SK-N-SH (cell line): ENCODE measurements at regions not wholly inside any gene's neighbourhood (a gene's known extent, or its start where the extent isn't known, plus 50 kb on each side); places are given as distances from the start of the nearest gene placed in this dataset.

Experiments used
- CTCF ChIA-PET: fragments of 300-600, 350-600 bp; formaldehyde crosslinking; extraction: SDS; loops from one replicate; lab custom pipeline; 2021; lab: Yijun Ruan, JAX
- POLR2A ChIA-PET: fragments of 350-600 bp; sonication (Branson Sonifier 250); formaldehyde crosslinking; extraction: SDS; loops from one replicate; lab custom pipeline; 2020; ENCODE audit warnings: antibody characterized with exemption, inconsistent platforms; lab: Yijun Ruan, JAX
- DNase-seq: peaks from one replicate; pipeline ENCODE4 v3.0.0; 2012
- H2AFZ ChIP-seq: fragments of 200-600 bp; sonication (generic); 2 replicates; pipeline ENCODE4 v1.8.1; 2016; ENCODE audit warnings: antibody characterized with exemption, mild to moderate bottlenecking, low read depth
- H3F3A ChIP-seq: fragments of 200-600 bp; sonication (generic); replicated peaks from 2 replicates; pipeline ENCODE3; 2016; ENCODE audit warnings: antibody characterized with exemption, mild to moderate bottlenecking; ENCODE audit not compliant: insufficient read depth
- H3K27ac ChIP-seq, 2 experiments: fragments of 200-500 bp in 1 of 2; fragments of 200-600 bp in 1 of 2; sonication (Bioruptor generic) in 1 of 2; sonication (generic), shearing (Covaris generic) in 1 of 2; 2 replicates each; pipeline versions ENCODE4 v1.5.1 to v1.6.1; 2014 to 2016; ENCODE audit warnings: low read depth in 2 of 2, inconsistent platforms in 1 of 2, low read length in 1 of 2, mild to moderate bottlenecking in 1 of 2, mixed read lengths in 1 of 2
- H3K27me3 ChIP-seq: fragments of 200-600 bp; sonication (generic), shearing (Covaris generic); 2 replicates; pipeline ENCODE4 v1.6.1; 2016; ENCODE audit warnings: mixed run types; ENCODE audit not compliant: insufficient read depth
- H3K36me3 ChIP-seq, 2 experiments: fragments of 200-500 bp in 1 of 2; fragments of 200-600 bp in 1 of 2; sonication (Bioruptor generic) in 1 of 2; sonication (generic) in 1 of 2; replicated peaks in 1 of 2; 2 replicates each; pipeline versions ENCODE3 to v1.5.1; 2014 to 2016; ENCODE audit warnings: low read length in 1 of 2, mild to moderate bottlenecking in 1 of 2; ENCODE audit not compliant: insufficient read depth in 2 of 2, control insufficient read depth in 1 of 2
- H3K4me1 ChIP-seq, 2 experiments: fragments of 200-500 bp in 1 of 2; fragments of 200-600 bp in 1 of 2; sonication (Bioruptor generic) in 1 of 2; sonication (generic), shearing (Covaris generic) in 1 of 2; 2 replicates each; pipeline versions ENCODE4 v1.5.1 to v1.6.1; 2014 to 2016; ENCODE audit warnings: low read depth in 1 of 2, low read length in 1 of 2, mixed run types in 1 of 2; ENCODE audit not compliant: insufficient read depth in 2 of 2, control insufficient read depth in 1 of 2
- H3K4me2 ChIP-seq: fragments of 200-600 bp; sonication (generic), shearing (Covaris generic); 2 replicates; pipeline ENCODE4 v1.6.1; 2017; ENCODE audit warnings: mixed run types
- H3K4me3 ChIP-seq, 2 experiments: fragments of 200-500 bp in 1 of 2; fragments of 200-600 bp in 1 of 2; sonication (Bioruptor generic) in 1 of 2; sonication (generic), shearing (Covaris generic) in 1 of 2; 2 replicates each; pipeline versions ENCODE4 v1.5.1 to v1.8.1; 2014 to 2016; ENCODE audit warnings: low read depth in 2 of 2, inconsistent platforms in 1 of 2, low read length in 1 of 2, mild to moderate bottlenecking in 1 of 2, mixed read lengths in 1 of 2, moderate library complexity in 1 of 2
- H3K79me2 ChIP-seq: fragments of 200-600 bp; sonication (generic); 2 replicates; pipeline ENCODE4 v1.8.1; 2017; ENCODE audit warnings: mild to moderate bottlenecking; ENCODE audit not compliant: insufficient read depth
- H3K9ac ChIP-seq: fragments of 200-600 bp; sonication (generic); 2 replicates; pipeline ENCODE4 v1.6.1; 2017; ENCODE audit warnings: mixed run types
- H3K9me2 ChIP-seq: fragments of 200-600 bp; sonication (generic); 2 replicates; pipeline ENCODE4 v1.6.1; 2017; ENCODE audit warnings: mixed run types
- H3K9me3 ChIP-seq: fragments of 200-600 bp; sonication (generic); 2 replicates; pipeline ENCODE4 v1.6.1; 2017; ENCODE audit warnings: mixed run types, mild to moderate bottlenecking, moderate library complexity
- H4K20me1 ChIP-seq: fragments of 200-600 bp; sonication (generic); 2 replicates; pipeline ENCODE4 v1.6.1; 2017; ENCODE audit warnings: mild to moderate bottlenecking, mixed run types; ENCODE audit not compliant: insufficient read depth
- EZH2phosphoT487 ChIP-seq: fragments of 200-600 bp; sonication (generic); IDR thresholded peaks from 2 replicates; pipeline ENCODE4 v1.6.1; 2017; ENCODE audit warnings: low read depth, mixed run types, mild to moderate bottlenecking, antibody characterized with exemption, moderate library complexity, borderline replicate concordance
- FOSL2 ChIP-seq: IDR thresholded peaks from 2 replicates; pipeline ENCODE4 v1.4.0; 2012; ENCODE audit warnings: low read depth, mild to moderate bottlenecking, moderate library complexity, borderline replicate concordance
- FOXJ3 ChIP-seq: sonication (generic); formaldehyde crosslinking; IDR thresholded peaks from 2 replicates; pipeline ENCODE4 v1.5.1; 2020; ENCODE audit warnings: mild to moderate bottlenecking, missing genetic modification reagents
- GATA2 ChIP-seq: sonication (generic); formaldehyde crosslinking; IDR thresholded peaks from 2 replicates; pipeline ENCODE4 v1.5.0; 2020; ENCODE audit warnings: mild to moderate bottlenecking, missing genetic modification reagents
- MEF2A ChIP-seq: IDR thresholded peaks from 2 replicates; pipeline ENCODE4 v1.4.0; 2012; ENCODE audit warnings: low read depth, borderline replicate concordance
- MXI1 ChIP-seq: IDR thresholded peaks from 2 replicates; pipeline ENCODE4 v1.6.1; 2012; ENCODE audit warnings: mild to moderate bottlenecking, low read depth, low read length, improper control_type of control experiment
- RAD21 ChIP-seq: IDR thresholded peaks from 2 replicates; pipeline ENCODE4 v1.6.1; 2012; ENCODE audit warnings: mild to moderate bottlenecking, low read length
- RCOR1 ChIP-seq: fragments of 150-350 bp; IDR thresholded peaks from 2 replicates; pipeline ENCODE4 v1.6.1; 2017; ENCODE audit warnings: antibody characterized with exemption, low read length
- RFX5 ChIP-seq: IDR thresholded peaks from 2 replicates; pipeline ENCODE4 v1.6.1; 2012; ENCODE audit warnings: mild to moderate bottlenecking, improper control_type of control experiment, low read length
- SIN3A ChIP-seq: IDR thresholded peaks from 2 replicates; pipeline ENCODE4 v1.6.1; 2012; ENCODE audit warnings: low read depth, mild to moderate bottlenecking, low read length, moderate library complexity, borderline replicate concordance
- SMC3 ChIP-seq: IDR thresholded peaks from 2 replicates; pipeline ENCODE4 v1.6.1; 2012; ENCODE audit warnings: low read depth, low read length, improper control_type of control experiment
- TAF1 ChIP-seq: IDR thresholded peaks from 2 replicates; pipeline ENCODE4 v1.6.1; 2012; ENCODE audit warnings: low read depth, mild to moderate bottlenecking, low read length, moderate library complexity, borderline replicate concordance
- TCF12 ChIP-seq: IDR thresholded peaks from 2 replicates; pipeline ENCODE4 v1.4.0; 2012
- TEAD4 ChIP-seq: IDR thresholded peaks from 2 replicates; pipeline ENCODE4 v1.4.0; 2012; ENCODE audit warnings: mild to moderate bottlenecking, borderline replicate concordance; ENCODE audit not compliant: insufficient read depth
- YY1 ChIP-seq: IDR thresholded peaks from 2 replicates; pipeline ENCODE4 v1.4.0; 2012; ENCODE audit warnings: low read depth, mild to moderate bottlenecking
- WGBS: methylation state at CpG from one replicate; pipeline ENCODE4 v1.1.6; 2017; ENCODE audit warnings: low lambda C conversion rate; 5-methylcytosine and 5-hydroxymethylcytosine counted together
- TF ChIP-seq, protein P1 (sequence below): fragments of 200-600 bp; sonication (generic); IDR thresholded peaks from 2 replicates; pipeline ENCODE4 v1.6.1; 2017; ENCODE audit warnings: antibody characterized with exemption, mild to moderate bottlenecking, moderate library complexity
- TF ChIP-seq, protein P2 (sequence below): fragments of 150-350 bp; IDR thresholded peaks from 2 replicates; pipeline ENCODE4 v1.6.1; 2017; ENCODE audit warnings: antibody characterized with exemption, low read length, low read depth, borderline replicate concordance
- TF ChIP-seq, protein P3 (sequence below): IDR thresholded peaks from 2 replicates; pipeline ENCODE4 v1.4.0; 2012; ENCODE audit warnings: low read depth
- TF ChIP-seq, protein P4 (sequence below): IDR thresholded peaks from 2 replicates; pipeline ENCODE4; 2012

DNA sequence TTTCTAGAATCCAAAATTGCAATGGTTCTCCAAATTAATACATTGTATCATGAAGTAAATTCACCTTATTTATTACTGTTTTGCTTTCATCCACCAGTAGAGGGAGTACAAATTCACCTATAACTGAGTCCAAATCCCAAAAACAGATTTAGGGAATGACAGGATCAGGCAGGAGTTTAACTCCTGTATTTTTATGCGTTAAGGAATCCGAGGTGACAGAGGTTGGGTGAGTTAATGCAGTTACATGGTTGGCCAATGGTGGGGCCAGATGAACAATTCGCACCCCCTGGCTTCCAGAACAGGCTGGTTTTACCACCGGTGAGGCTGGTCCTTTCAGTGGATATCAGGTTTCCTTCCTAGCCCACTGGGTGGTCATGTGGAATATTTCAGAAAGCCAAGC, 82.4 kb downstream of the MTNR1A start:
- Histone ChIP-seq H2AFZ (no peak overlapping the region), H3K79me2 (no peaks in the 10 kb centered on the region), H3K27ac (no peak overlapping the region), H3K4me2 (no peak overlapping the region), H3K36me3 (no peaks in the 10 kb centered on the region), H3K27me3 (peaks cover 7% of the 10 kb centered on the region; the same call in 1 of the 2 replicates), H3K4me1 (no peaks in the 10 kb centered on the region; a peak in 1 of 4 replicates), H3K9ac (no peak overlapping the region), H3F3A (no peaks in the 10 kb centered on the region), H3K9me3 (no peaks in the 10 kb centered on the region), H4K20me1 (no peaks in the 10 kb centered on the region), H3K4me3 (peak overlapping the region in 1 of 2 experiments; percentile 21; a peak in 1 of 4 replicates), H3K9me2 (no peaks in the 10 kb centered on the region)
- WGBS = 5% methylated on average over 4 of the region's 4 CpGs
- POLR2A ChIA-PET = no interaction called here
- DNase-seq = peak; percentile 30
- CTCF ChIA-PET = interaction anchor here (0.7 to 2.5 kb wide), 11 partner anchors 8 to 114 kb away, joined by 3 to 12 read pairs (median 5); no protein-coding TSS in a partner anchor
- TF ChIP-seq, protein P1, sequence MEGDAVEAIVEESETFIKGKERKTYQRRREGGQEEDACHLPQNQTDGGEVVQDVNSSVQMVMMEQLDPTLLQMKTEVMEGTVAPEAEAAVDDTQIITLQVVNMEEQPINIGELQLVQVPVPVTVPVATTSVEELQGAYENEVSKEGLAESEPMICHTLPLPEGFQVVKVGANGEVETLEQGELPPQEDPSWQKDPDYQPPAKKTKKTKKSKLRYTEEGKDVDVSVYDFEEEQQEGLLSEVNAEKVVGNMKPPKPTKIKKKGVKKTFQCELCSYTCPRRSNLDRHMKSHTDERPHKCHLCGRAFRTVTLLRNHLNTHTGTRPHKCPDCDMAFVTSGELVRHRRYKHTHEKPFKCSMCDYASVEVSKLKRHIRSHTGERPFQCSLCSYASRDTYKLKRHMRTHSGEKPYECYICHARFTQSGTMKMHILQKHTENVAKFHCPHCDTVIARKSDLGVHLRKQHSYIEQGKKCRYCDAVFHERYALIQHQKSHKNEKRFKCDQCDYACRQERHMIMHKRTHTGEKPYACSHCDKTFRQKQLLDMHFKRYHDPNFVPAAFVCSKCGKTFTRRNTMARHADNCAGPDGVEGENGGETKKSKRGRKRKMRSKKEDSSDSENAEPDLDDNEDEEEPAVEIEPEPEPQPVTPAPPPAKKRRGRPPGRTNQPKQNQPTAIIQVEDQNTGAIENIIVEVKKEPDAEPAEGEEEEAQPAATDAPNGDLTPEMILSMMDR = peak; percentile 74
- TF ChIP-seq SMC3 (peak; percentile 46), TAF1 (no peak), RAD21 (peak; percentile 56)

DNA sequence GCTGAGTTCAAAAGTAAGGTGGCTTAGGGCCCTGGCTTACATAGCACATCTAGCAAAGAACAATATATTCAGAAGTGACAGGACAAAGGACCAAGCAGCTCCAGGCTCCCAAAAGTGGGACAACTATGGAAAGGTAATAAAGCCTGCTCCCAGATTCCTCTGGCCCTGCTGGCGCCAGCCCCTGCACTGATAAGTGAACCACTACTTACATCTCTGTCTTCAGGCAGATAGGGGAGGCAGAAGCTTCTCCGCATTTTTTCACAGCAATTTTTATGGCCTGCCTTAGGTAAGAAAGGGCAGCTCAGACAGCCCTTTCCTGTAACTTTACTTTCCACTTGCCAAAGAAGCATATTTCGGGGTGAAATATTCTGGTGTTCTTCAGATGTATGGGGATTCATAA, 83.9 kb downstream of the MTNR1A start:
- no peaks in the 10 kb centered on the region for H3K36me3 ChIP-seq
- no peak for DNase-seq
- H3K9me3 ChIP-seq = no peaks in the 10 kb centered on the region
- no peak overlapping the region for H3K4me3 ChIP-seq
- WGBS = 17% methylated on average over 3 of the region's 3 CpGs
- H3K27me3 ChIP-seq = peaks cover 7% of the 10 kb centered on the region; the same call in 1 of the 2 replicates
- CTCF ChIA-PET = interaction anchor here (0.6 to 2.5 kb wide), 5 partner anchors 14 to 116 kb away, joined by 3 to 12 read pairs (median 3); no protein-coding TSS in a partner anchor
- H2AFZ ChIP-seq = no peak overlapping the region
- H4K20me1 ChIP-seq = no peaks in the 10 kb centered on the region
- no peaks in the 10 kb centered on the region for H3F3A ChIP-seq
- H3K4me2 ChIP-seq = no peak overlapping the region
- TF ChIP-seq TCF12 (no peak), MXI1 (no peak), TEAD4 (no peak), MEF2A (no peak), SIN3A (no peak), EZH2phosphoT487 (no peak), RFX5 (no peak), FOSL2 (no peak), YY1 (no peak), RCOR1 (no peak), SMC3 (no peak), GATA2 (CRISPR knock-in tag) (no peak), RAD21 (no peak), FOXJ3 (CRISPR knock-in tag) (no peak)
- TF ChIP-seq, protein P1 = no peak
- TF ChIP-seq, protein P2, sequence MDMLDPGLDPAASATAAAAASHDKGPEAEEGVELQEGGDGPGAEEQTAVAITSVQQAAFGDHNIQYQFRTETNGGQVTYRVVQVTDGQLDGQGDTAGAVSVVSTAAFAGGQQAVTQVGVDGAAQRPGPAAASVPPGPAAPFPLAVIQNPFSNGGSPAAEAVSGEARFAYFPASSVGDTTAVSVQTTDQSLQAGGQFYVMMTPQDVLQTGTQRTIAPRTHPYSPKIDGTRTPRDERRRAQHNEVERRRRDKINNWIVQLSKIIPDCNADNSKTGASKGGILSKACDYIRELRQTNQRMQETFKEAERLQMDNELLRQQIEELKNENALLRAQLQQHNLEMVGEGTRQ = no peak
- TF ChIP-seq, protein P3, sequence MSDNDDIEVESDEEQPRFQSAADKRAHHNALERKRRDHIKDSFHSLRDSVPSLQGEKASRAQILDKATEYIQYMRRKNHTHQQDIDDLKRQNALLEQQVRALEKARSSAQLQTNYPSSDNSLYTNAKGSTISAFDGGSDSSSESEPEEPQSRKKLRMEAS = no peak
- TF ChIP-seq, protein P4, sequence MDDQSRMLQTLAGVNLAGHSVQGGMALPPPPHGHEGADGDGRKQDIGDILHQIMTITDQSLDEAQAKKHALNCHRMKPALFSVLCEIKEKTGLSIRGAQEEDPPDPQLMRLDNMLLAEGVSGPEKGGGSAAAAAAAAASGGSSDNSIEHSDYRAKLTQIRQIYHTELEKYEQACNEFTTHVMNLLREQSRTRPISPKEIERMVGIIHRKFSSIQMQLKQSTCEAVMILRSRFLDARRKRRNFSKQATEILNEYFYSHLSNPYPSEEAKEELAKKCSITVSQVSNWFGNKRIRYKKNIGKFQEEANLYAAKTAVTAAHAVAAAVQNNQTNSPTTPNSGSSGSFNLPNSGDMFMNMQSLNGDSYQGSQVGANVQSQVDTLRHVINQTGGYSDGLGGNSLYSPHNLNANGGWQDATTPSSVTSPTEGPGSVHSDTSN = no peak
- TF ChIP-seq, all 33 proteins: peak for 0
- Histone ChIP-seq H3K4me1 (no peaks in the 10 kb centered on the region; a peak in 1 of 4 replicates), H3K9me2 (no peaks in the 10 kb centered on the region), H3K27ac (no peak overlapping the region), H3K9ac (no peak overlapping the region), H3K79me2 (no peaks in the 10 kb centered on the region)
- POLR2A ChIA-PET = no interaction called here
